Epidermal melanocyte (primary cell): ENCODE measurements at regions not wholly inside any gene's neighbourhood (a gene's known extent, or its start where the extent isn't known, plus 50 kb on each side); places are given as distances from the start of the nearest gene placed in this dataset.
"Not testable (repeated sequence)": the region's sequence is repeated elsewhere in the genome, so short reads cannot be mapped to it uniquely, and the experiment has no call there.

Source experiments
- DNase-seq: peaks from one replicate; pipeline ENCODE4 v3.0.0; 2011; ENCODE audit warnings: low spot score; ENCODE audit not compliant: insufficient read length

DNA sequence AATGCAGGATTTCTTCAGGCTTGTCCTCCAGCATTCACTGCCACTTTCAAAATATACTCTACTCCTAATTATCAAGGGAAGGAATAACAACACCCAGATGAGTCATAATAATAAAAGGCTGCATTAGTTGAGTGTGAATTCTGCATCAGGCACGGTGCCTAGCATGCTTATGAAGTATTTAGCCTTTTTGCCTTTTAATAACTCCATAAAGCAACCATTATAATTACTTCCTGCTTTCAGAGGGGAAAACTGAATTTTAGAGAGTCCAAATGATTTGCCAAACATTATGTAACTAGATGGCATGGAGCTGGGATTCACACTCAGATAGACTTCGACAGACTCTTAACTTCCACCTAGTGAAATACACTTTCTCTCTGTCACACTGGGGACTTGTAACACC, 2365.5 kb downstream of the PCDH7 start:
- DNase-seq: no peak

DNA sequence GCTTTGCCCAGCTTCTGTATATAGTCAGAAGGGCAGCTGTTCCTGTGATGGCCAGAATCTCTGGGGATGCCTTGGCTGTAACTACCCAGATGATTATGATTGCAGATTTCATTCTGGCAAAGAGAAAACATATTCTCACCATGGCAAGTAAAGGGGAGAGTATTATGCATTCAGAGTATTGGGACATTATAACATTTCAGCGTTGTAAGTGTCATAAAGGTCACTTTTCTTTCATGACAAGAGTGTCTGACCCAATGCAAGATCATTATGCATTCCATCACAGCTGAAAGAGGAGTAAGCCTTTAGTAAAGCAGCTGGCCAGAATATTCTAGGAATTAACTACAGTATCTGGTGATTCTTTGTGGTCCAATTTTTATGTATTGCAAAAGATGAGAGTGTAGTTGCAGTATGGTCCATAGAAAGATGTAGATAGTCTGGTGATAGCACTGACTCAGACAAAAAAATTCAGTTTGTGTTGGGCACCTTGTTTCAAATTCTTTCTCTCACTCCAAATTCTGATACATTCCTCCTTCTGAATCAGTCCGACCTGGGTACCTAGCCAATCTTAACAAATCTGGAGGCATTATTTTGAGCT, 2366.3 kb downstream of the PCDH7 start:
- DNase-seq: no peak

DNA sequence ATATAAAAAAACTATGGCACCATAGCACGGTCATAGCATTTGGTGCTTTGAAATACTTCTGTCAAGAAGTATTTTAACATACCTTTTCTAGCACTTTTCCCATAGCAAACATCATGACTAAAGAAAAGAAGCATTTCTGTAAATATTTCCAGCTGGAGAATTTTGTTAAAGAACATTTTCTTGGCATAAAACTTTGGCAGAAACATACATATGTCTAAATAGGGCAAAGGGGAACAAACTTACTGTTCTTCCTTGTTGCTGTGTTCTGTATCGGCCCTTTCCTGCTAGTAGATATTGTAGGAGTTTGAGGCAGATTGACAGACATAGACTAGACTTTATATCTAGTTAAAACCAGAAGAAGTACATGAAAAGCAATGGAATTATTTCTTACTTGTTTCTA, 2368.5 kb downstream of the PCDH7 start:
- no peak for DNase-seq

DNA sequence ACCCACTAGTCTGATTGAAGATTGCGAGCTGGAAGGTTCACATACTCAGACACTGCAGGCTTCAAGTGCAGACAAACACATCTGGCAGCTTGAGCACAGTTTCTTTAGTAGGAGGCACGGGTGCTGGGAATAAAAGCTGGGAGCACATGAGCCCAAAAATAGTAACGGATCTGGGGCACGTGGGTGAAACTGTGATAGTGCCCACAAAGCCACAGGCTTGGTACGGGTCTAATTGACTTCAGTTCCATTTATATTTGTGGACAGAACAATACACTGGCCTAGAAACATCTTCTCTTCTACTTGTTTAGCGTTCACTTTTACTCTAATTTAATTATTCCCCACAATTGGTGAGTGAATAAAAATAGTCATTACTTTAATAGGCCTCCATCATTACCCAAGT, 2370.7 kb downstream of the PCDH7 start:
- DNase-seq: no peak

DNA sequence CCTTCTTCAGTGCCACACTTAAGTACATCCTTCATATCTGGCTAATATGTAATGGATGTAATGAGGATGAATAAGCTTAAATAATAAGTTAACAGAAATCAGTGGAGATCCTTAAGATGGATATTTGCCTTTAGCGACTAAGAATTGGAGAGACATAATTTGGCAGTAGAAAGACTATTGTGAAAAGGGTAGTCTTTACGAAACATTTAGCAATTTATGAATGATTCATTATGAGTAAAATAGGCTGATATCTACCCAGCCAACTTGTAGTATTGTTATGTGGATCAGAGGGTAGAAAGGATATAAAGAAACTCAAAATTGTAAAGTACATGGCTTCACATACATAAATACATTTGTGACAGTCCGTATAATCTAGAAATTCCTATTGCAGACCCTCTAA, 2371.8 kb downstream of the PCDH7 start:
- DNase-seq: no peak

DNA sequence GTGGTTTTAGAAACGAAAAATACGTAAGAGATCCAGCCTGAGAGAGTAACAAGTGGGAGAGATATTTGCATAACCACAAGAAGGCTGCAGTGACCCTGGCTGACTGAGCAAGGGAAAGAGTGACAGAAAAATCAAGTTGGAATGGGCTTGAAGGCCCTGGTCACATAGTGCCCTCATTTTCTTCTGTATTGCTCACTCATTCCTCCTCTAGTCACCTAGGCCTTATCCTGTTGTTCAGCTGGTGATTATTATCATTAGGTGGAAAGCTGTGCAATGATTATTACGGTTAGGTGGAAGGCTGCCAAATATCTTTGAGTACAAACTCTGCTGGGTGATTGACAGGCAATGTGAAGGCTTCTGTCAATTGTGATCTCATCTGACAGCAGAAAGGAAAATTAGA, 2384.1 kb downstream of the PCDH7 start:
- DNase-seq: no peak

DNA sequence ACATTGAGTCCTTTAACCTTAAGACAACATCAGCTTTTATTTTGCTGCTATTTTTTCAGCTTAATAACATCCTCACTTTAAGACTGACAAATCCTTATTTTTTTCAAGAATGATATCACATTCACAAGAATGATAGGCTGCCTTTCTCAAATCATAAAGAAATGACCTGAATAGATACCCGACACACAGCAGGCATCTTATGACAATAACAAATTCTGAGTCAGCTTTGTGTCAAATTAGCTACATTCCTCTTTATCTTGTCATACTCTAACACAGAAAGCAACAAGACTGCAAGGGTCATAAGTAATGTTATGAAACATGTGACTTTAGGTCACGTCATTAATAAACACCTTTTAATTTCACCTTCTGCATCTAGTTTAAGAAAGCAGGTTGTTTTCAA, 2387.6 kb downstream of the PCDH7 start:
- DNase-seq: no peak

DNA sequence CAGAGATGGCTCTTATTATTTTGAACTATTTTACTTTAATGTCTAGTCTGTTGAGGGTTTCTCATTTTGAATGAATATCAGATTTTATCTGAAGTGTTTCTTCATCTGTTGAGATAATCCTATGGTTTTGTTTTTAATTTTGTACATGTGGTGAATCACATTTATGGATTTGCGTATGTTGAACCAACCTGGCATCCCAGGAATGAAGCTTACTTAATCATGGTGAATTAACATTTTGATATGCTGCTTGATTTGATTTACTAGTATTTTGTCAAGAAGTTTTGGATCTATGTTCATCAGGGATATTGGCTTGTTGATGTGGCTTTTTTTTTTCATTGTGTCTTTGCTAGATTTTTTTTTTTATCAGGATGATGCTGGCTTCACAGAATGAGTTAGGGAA, 2390.9 kb downstream of the PCDH7 start:
- DNase-seq: no peak

DNA sequence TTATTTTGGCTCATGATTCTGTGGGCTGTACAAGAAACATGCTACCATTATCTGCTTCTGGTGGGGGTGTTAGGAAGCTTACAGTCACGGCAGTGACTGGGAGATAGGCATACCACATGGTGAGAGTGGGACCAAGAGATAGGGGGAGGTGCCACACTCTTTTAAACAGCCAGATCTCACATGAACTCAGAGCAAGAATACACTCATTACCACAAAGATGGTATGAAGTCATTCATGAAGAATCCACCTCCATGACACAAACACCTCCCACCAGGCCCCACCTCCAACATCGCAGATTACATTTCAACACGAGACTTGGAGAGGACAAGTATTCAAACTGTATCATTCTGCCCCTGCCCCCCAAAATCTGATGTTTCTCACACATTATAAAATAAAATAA, 2396.7 kb downstream of the PCDH7 start:
- DNase-seq: no peak

DNA sequence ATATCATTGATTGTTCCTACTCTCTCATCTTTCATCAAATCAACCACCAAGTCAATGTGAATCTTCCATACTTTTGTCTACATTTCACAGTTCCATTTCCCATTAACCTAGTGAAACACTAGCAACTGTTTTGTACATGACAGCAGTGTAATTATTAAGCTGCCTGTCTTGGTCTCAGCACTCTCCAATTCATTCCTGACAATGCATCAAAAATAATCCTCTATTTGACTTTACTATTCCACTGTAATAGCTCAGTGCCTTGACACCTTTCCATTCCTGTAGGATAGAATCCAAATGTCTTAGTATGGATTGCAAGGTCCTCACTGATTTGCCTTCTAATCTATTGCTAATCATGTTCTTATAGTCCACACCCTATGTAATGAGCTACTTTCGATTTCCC, 2405.8 kb downstream of the PCDH7 start:
- DNase-seq: no peak

DNA sequence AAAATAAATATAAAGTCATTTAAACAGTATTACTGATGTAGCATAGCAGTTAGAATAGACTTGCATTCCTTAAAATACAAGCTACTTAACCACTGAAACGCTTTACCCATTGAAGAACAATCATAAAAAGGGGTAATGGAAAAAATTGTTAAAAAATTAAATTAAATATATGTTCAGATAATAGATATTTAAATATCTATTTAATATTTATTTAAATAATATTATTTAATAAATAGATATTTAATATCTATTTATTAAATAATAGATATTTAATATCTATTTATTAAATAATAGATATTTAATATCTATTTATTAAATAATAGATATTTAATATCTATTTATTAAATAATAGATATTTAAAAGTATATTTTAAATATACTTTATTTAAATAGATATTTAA, 2410.5 kb downstream of the PCDH7 start:
- DNase-seq: not testable (repeated sequence)

DNA sequence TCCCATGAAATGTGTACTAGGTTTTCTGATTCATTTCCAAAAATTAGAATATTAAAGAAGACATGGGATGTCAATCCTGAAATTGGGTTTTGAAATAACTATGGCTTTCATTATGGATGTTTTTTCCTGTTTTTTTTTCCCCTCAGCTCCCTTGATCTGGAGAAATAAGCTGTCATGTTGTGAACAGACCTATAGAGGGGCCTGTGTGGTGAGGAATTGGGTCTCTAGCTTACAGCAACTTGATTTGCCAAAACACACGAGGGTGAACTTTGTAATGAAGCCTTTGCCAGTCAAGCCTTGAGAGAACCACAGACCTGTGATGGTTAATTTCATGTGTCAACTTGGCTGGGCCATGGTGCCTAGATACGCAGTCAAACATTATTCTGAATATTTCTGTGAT, 2413.6 kb downstream of the PCDH7 start:
- DNase-seq: no peak

DNA sequence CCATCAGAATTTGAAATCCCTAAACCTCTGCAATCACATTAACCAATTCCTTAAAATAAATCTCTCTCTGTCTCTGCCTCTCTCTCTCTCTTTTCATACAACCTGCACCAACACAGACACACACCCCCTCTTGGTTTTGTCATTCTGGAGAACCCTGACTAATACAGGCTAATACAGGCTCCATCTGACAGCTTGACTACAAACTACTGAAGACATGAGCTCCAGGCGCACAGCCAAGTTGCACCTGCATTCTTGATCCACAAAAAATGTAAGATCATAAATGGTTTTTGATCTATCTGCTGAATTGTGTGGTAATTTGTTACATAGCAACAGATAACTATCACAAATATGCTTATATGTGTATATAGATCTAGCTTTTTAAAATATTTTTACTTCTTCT, 2414.2 kb downstream of the PCDH7 start:
- no peak for DNase-seq

DNA sequence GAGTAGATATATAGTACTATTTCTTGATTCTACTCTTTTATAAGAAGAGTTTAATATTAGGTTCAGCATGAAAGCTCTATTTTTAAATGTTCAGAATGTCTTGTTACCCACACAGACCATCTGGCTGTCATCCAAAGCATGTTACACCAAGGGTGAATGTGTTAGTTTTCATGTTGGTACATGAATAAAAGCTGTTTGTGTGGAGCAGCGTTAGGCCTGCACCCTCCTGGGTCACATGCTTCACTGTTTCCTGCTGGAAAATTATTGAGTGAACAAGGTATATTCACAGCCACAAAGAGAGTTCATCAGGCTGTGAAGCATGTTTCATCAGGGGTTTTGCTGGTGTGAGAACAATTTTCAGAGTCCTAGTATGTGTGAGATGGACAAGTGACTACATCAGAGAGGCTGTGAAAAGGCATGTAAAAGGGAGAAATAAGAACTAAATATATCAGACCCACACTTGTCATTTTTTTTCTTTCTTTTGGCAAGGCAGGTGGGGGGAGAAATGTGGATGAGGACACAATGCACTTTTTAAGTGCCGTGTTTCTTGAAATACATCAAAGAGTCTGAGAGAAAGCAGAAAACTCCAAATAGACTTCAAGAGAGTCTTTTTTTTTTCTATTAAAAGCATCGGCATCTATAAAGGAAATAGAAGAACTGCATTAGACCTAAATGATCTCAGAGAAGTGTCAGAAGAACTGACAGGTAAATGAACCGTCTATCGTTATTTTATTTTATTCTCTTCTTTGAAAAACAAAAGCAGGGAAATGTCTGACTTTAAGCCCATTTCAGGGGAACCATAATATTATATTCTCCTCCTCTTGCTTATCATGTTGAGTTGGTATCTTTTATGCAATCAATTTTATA, 2429.7 kb downstream of the PCDH7 start:
- DNase-seq: no peak

DNA sequence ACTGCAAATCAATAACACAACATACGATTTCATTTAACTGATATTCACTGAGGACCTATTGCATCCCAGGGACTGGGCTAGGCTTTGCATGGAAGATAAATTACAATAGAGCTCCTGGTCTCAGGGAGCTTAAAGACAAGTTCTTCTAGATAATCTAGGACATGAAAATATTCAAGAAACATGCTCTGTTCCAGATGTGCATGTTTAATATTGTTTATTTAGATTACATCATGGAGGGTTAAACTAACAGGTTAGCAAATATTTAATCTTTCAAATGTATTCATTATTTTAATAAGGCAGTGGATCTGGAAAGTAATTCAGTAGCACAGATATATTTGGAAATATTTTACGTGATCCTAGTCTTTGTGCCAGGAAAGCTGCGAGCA, 2430.3 kb downstream of the PCDH7 start:
- DNase-seq: no peak

DNA sequence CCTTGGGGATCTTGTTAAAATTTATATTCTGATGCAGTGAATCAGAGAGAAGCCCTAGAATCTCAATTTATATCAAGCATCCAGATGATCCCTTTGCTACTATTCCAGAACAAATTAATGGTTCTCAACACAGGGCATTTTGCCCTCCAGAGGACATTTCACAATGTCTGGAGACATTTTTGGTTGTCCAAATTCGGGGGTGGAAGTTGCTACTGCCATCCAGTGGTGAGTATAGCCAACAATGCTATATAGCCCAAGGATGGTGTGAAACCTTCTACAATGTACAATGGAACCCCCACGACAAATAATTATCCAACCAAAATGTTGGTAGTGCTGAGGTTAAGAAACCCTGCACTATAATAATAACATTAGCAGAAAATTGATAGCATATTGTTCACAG, 2440.0 kb downstream of the PCDH7 start:
- no peak for DNase-seq

DNA sequence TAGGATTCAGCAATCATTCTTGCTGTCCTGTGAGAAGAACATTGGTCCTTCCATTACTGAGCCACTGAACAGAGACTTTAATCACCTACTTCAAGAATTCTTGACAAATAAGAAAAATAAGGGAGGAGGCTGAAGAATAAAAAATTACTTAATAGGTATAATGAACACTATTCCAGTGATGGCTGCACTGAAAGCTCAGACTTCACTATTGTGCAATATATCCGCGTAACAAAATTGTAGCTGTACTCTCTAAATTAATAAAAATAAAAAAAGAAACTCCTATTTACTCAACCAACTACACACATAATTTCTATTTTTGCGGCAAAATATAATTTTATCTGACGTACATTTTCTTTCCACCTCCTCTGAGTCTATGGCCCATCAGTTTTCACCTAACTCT, 2441.0 kb downstream of the PCDH7 start:
- DNase-seq: no peak

DNA sequence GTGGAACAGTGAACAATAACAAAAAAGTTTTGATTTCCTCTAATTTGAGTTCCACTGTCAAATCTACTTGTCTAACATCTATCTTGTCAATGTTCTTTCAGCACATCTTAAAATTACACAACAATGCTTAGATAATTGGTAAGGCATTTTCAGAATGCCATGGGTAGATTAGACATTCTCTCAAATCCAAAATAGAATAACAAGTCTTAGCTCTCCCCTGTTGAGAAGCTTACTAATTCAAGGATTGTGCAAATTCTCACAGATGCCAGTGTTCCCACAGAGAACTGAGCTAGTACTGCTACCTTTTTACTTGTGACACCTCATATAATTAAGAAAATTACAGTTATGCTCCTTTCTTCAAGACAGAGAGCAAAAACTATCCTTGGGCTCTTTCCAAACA, 2442.0 kb downstream of the PCDH7 start:
- DNase-seq: no peak

DNA sequence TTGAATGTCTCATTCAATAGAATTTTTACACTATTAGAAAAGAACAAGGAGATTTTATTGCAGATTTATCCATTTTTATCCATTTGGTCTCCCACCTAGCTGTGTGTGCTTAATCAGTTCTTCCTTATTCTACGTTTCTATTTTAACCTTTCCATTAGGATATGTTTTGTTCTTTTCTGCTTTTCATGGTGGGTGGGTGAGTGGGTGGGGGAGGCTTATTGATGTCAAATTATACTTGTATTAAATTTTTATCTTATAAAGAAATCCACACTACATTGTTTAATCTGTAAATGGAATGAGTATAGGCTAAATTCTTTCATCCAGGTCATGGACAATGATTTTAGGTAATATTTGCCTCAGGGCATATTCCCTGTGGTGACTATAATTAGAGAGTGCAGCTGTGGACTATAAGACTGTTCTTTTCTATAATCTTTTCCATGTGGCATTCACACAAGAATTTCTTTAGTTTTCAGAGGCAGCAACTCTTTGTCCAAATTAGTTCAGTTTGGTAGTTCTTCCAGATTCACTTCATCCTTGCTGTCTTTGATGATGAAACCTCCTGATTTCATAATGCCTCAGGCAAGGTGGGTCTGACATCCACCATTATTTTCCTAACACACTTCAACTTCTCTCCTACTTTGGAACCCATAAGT, 2451.8 kb downstream of the PCDH7 start:
- no peak for DNase-seq

DNA sequence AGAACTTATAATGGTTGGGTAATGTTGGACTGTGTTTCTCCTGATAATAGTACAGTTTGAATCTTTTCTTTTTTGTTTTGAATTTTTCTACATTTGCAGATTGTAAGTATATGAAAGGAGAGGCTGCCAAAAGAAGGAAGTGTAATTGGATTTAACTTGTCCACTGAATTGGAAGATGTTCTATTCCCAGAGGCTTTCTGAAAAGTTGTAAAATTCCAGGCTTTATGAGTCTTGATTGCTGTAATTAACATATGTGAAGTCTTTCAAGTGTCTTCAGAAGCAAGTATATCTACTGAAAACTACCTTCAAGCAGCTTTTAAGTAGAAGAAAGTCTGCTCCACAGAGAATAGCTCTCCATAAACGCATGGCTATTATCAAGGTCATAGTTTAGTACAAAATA, 2456.4 kb downstream of the PCDH7 start:
- no peak for DNase-seq

DNA sequence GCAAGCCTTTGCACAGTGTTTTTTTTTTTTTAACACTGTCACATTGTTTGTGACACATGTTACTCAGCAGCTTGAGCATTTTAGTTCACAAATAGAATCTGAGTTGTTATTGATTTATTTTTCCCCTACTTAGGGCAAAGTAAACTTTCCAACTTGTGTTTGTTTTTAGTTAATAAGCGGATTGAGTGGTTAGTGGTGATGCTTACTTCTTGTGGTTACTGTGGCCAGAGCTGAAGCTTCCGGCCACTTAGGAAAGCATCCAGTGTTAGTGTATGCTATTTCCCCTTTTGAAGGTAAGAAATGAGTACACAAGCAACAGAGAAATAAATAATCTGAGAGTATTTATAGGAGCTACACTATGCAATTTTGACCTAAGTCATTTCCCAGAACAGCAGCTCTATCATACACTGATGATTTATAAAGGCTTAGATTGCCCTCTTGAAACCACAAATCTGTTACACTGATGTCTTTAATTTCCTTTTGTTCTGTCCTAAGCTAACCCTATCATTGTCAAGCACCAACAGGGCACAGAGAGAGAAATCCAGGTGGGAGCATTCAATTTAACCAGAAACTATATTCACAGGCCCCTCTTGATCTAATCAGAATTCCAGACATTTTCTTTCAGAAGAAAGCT, 2464.6 kb downstream of the PCDH7 start:
- DNase-seq: no peak

DNA sequence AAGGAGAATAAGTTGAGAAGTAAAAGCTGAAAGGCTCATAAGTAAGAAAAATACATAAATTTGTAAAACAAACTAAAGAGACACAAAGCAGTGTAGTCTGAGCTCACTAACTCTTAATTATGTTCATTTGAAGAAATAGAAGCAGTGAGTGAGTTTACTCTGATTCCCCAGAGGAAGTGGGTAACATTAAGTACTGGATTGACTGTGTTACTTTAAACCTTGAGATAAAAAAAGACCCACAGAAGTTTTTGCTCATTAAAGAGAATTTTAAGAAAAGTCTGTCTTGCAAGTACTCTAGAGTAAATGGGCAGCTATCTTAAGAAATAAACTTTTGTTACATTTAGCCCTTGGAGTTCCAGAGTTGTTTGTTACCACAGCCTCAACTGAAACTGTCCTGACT, 2466.9 kb downstream of the PCDH7 start:
- DNase-seq: no peak
